ENCODE measurements at regions not wholly inside any gene's neighbourhood (a gene's known extent, or its start where the extent isn't known, plus 50 kb on each side); places are given as distances from the start of the nearest gene placed in this dataset.

- Histone ChIP-seq H3K9me1 (ENCODE audit: control insufficient read depth, extremely low read depth, insufficient read depth, low read length) (no peaks in the 10 kb centered on the region), H3K36me3 (ENCODE audit: control insufficient read depth in 2 of 2, extremely low read depth in 1 of 2, insufficient read depth in 2 of 2, low read length in 2 of 2) (no peaks in the 10 kb centered on the region), H3K4me1 (ENCODE audit: control insufficient read depth, extremely low read depth, insufficient read depth, low read length) (no peaks in the 10 kb centered on the region), H3K4me3 (ENCODE audit: control insufficient read depth in 2 of 3, extremely low read depth in 1 of 3, insufficient read depth in 2 of 3, low read depth in 1 of 3, low read length in 3 of 3) (no peak overlapping the region), H3K27me3 (ENCODE audit: control insufficient read depth, extremely low read depth, insufficient read depth, low read length) (no peaks in the 10 kb centered on the region), H3K9me3 (ENCODE audit: control insufficient read depth, low read depth, low read length) (no peaks in the 10 kb centered on the region), H3K27ac (ENCODE audit: control insufficient read depth, insufficient read depth, low read length) (no peak overlapping the region), H3K9ac (ENCODE audit: control insufficient read depth, extremely low read depth, insufficient read depth, low read length) (no peak overlapping the region), H3K79me2 (ENCODE audit: control insufficient read depth, insufficient read depth, low read length) (no peaks in the 10 kb centered on the region), H4K20me1 (ENCODE audit: control insufficient read depth, extremely low read depth, insufficient read depth, low read length) (no peaks in the 10 kb centered on the region), H3K4me2 (ENCODE audit: control insufficient read depth, extremely low read depth, insufficient read depth, low read depth, low read length) (no peak overlapping the region), H2AFZ (ENCODE audit: control insufficient read depth, low read length) (no peak overlapping the region)
- TF ChIP-seq, protein P1, sequence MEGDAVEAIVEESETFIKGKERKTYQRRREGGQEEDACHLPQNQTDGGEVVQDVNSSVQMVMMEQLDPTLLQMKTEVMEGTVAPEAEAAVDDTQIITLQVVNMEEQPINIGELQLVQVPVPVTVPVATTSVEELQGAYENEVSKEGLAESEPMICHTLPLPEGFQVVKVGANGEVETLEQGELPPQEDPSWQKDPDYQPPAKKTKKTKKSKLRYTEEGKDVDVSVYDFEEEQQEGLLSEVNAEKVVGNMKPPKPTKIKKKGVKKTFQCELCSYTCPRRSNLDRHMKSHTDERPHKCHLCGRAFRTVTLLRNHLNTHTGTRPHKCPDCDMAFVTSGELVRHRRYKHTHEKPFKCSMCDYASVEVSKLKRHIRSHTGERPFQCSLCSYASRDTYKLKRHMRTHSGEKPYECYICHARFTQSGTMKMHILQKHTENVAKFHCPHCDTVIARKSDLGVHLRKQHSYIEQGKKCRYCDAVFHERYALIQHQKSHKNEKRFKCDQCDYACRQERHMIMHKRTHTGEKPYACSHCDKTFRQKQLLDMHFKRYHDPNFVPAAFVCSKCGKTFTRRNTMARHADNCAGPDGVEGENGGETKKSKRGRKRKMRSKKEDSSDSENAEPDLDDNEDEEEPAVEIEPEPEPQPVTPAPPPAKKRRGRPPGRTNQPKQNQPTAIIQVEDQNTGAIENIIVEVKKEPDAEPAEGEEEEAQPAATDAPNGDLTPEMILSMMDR (optimal IDR thresholded peaks at IDR 0.05 in 1 of 3, IDR thresholded peaks at IDR 0.05 in 1 of 3, conservative IDR thresholded peaks at IDR 0.05 in 1 of 3; ENCODE audit: extremely low read depth in 1 of 3, insufficient read depth in 2 of 3, low read length in 3 of 3) = no peak
- no peak for TF ChIP-seq EZH2 (IDR thresholded peaks at IDR 0.05; ENCODE audit: low read length)
- DNase-seq (ENCODE audit: low read depth, low spot score) (no peak), FAIRE-seq (no peak)
- dilution Hi-C loops (cut with MboI; ENCODE audit: extremely low pct_ligation_motif_present, low sequenced_read_pairs) = no loop called here
Measured at GRCh38 chrX:5474282-5474681, 754.4 kb downstream of the NLGN4X start.

- Histone ChIP-seq H3K4me3 (ENCODE audit: control insufficient read depth in 2 of 3, extremely low read depth in 1 of 3, insufficient read depth in 2 of 3, low read depth in 1 of 3, low read length in 3 of 3) (no peak overlapping the region), H3K9me3 (ENCODE audit: control insufficient read depth, low read depth, low read length) (peaks cover 1% of the 10 kb centered on the region), H3K27ac (ENCODE audit: control insufficient read depth, insufficient read depth, low read length) (no peak overlapping the region), H3K4me1 (ENCODE audit: control insufficient read depth, extremely low read depth, insufficient read depth, low read length) (no peaks in the 10 kb centered on the region), H3K79me2 (ENCODE audit: control insufficient read depth, insufficient read depth, low read length) (no peaks in the 10 kb centered on the region), H2AFZ (ENCODE audit: control insufficient read depth, low read length) (no peak overlapping the region), H3K4me2 (ENCODE audit: control insufficient read depth, extremely low read depth, insufficient read depth, low read depth, low read length) (no peak overlapping the region), H3K27me3 (ENCODE audit: control insufficient read depth, extremely low read depth, insufficient read depth, low read length) (no peaks in the 10 kb centered on the region), H3K9me1 (ENCODE audit: control insufficient read depth, extremely low read depth, insufficient read depth, low read length) (no peaks in the 10 kb centered on the region), H3K9ac (ENCODE audit: control insufficient read depth, extremely low read depth, insufficient read depth, low read length) (no peak overlapping the region), H3K36me3 (ENCODE audit: control insufficient read depth in 2 of 2, extremely low read depth in 1 of 2, insufficient read depth in 2 of 2, low read length in 2 of 2) (no peaks in the 10 kb centered on the region), H4K20me1 (ENCODE audit: control insufficient read depth, extremely low read depth, insufficient read depth, low read length) (no peaks in the 10 kb centered on the region)
- DNase-seq (ENCODE audit: low read depth, low spot score) (no peak), FAIRE-seq (no peak)
- TF ChIP-seq EZH2 (IDR thresholded peaks at IDR 0.05; ENCODE audit: low read length) = no peak
- TF ChIP-seq, protein P1 (optimal IDR thresholded peaks at IDR 0.05 in 1 of 3, IDR thresholded peaks at IDR 0.05 in 1 of 3, conservative IDR thresholded peaks at IDR 0.05 in 1 of 3; ENCODE audit: extremely low read depth in 1 of 3, insufficient read depth in 2 of 3, low read length in 3 of 3) = no peak
- dilution Hi-C loops (cut with MboI; ENCODE audit: extremely low pct_ligation_motif_present, low sequenced_read_pairs) = no loop called here
Measured at GRCh38 chrX:5458300-5458842, 770.3 kb downstream of the NLGN4X start.
